Activated CD4-positive, alpha-beta T cell treated with anti-CD3 and anti-CD28 coated beads, Interleukin-2, Interleukin-6, amounts not matched to agents 100 ng/mL and 50 ng/mL, durations not matched to agents 16 hours and 8 hours (primary cell): ENCODE measurements at regions not wholly inside any gene's neighbourhood (a gene's known extent, or its start where the extent isn't known, plus 50 kb on each side); places are given as distances from the start of the nearest gene placed in this dataset.
A peak's percentile ranks its signal among the peaks of the same experiment; 100 is the strongest.

Experiments used
- DNase-seq: peaks from one replicate; pipeline ENCODE4 v3.0.0-alpha.2; 2020

DNA sequence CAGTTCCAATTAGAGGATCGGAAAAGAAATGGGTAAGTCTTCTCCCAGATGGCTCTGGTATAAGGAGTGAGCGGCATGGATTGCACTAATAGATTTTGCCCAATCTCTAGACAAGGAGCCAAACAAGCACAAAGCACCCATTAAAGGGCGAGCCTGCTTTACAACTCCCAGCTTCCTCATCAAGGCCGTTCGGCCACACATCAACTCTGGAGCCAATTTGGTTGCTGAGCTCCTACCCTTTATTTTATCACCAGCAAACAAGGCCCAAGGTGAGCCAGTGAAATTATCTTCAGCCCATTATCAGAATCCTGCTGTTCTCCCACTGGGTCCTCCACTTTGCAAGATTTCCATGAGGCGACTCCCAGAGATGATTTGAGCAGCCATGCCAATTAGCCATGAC is 292.2 kb upstream of the NPVF start:
- DNase-seq: no peak

GRCh38 chr7:25521236-25521635 is 292.9 kb upstream of the NPVF start:
- DNase-seq: no peak

- DNase-seq: peak; percentile 10
Observed at GRCh38 chr7:25522727-25523126, 294.4 kb upstream of the NPVF start.

- DNase-seq: no peak
Observed at GRCh38 chr7:25527665-25528170, 299.4 kb upstream of the NPVF start.

GRCh38 chr7:25529320-25529719 is 301.0 kb upstream of the NPVF start:
- no peak for DNase-seq

- DNase-seq: no peak
Observed at GRCh38 chr7:25536851-25537250, 308.6 kb upstream of the NPVF start.

GRCh38 chr7:25537662-25538375 is 309.5 kb upstream of the NPVF start:
- DNase-seq: no peak

- no peak for DNase-seq
Observed at GRCh38 chr7:25541094-25541821, 313.0 kb upstream of the NPVF start.

DNA sequence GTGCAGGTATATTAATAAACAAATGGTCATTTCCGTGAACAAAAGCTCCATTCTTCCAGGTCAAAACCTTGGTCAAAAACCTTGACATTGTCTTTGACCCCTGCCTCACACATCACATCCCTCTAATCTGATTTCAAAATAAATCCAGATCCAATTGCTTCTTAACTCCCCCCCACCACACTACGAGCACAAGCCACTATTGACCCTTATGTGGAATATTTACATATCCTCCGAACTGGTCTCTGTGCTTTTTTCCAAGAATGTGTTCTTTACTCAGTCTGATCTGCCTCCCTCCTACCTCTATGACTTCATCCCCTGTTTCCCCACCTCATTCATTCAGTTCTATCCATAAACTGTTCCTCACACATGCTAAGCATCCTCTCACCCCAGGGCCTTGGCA is 313.6 kb upstream of the NPVF start:
- no peak for DNase-seq

- DNase-seq: no peak
Observed at GRCh38 chr7:25543210-25543609, 314.9 kb upstream of the NPVF start.

- no peak for DNase-seq
Observed at GRCh38 chr7:25543798-25544197, 315.5 kb upstream of the NPVF start.

DNA sequence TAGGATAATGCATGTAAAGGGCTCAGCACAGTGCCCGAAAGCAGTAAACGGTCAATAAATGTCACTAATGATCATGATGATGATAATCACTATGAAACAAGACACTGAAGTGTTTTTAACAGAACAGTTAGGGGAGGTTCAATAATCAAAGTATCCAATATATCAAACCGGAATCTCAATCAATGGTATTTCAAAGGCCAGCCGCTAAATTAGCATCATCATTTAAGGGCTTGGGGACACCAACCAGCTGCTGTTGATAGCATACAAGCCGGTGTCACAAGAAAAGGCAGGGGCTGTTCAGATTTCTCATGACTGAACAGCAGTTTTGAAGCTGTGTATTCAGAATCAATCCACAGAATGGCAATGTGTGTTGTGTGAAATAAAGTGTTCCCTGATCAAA is 316.0 kb upstream of the NPVF start:
- DNase-seq: no peak

- no peak for DNase-seq
Observed at GRCh38 chr7:25545124-25546008, 317.1 kb upstream of the NPVF start.

DNA sequence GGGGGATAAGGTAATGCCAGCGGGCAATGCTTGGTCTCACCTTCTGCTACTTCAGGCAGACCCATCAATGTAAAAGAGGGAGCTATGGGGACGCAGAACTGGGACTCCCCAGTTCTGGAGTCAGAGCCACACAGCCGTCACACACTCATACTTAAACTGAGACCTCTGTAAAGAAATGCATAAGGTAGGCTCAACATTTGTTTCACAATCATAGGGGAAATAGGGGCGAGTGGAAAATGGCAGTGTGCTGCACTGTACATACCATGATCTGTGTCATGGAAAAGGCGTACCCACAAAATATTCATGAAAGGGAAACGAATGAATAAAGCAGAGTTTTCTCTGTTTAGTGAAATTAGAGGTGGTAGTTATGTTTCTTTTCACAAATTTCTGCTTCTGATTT is 318.0 kb upstream of the NPVF start:
- no peak for DNase-seq

DNA sequence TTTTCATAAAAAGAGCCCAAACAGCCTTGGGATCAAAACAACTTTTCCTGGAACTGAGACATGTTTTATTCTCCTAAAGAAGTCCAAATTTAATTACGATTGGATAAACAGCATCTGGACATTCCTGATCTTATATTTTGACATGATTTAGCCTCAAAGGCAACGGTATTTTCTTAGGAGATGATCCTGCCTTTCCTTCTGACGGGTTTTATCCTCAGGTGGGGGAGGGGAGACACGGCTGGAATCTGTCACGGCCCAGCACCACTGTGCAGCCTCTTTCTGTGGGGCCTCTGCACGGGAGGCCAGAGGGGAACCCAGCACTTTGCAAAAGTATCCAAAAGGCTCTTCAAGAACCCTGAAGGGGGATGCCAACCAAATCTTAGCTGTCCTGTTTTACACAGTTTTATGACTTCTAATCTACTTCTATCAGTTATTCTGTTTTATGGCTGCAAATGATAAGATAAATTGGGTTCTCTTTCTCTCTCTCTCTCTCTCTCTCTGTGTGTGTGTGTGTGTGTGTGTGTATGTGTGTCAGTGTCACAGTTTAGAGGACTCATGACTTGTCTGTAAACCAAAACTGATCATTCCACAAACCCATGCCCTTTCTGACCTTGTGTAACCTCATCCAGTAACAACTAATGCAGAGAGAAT is 321.1 kb upstream of the NPVF start:
- DNase-seq: no peak

DNA sequence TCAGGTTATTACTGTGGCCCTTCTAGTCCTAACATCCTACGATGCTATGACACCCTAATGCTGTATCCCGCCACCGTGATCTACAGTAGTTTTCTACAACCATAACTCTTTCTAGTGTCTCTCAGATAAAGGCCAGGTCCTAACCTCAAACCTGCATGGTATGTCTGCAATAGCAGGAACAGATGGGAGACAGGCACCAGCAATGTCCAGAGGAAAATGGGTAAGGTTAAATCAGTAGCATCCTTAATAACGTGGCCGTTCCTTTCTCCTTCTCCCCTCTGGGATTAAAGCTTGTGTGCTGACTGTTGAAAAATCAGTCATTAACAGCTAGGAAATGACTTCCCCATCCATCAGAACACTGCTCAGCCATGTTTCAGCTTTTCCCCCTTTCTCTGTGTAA is 321.9 kb upstream of the NPVF start:
- no peak for DNase-seq

DNA sequence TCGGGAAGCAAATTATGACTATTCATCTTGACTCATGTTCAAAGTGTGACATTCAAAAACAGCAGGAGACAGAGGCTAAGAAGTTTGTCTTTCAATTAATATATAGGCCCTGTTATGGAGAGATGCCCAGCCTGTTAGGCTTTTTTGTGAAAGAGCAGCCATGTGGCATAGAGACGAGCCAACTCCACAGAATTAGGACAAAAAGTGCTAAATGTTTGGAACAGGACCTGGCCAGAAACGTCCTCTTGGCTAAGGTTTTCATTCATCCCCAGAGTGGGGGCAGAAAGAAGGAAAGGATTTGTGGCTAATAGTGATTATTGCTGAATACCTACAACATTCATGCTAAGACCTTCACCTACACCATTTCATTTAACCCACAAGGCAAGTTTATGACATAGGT is 324.7 kb upstream of the NPVF start:
- no peak for DNase-seq

DNA sequence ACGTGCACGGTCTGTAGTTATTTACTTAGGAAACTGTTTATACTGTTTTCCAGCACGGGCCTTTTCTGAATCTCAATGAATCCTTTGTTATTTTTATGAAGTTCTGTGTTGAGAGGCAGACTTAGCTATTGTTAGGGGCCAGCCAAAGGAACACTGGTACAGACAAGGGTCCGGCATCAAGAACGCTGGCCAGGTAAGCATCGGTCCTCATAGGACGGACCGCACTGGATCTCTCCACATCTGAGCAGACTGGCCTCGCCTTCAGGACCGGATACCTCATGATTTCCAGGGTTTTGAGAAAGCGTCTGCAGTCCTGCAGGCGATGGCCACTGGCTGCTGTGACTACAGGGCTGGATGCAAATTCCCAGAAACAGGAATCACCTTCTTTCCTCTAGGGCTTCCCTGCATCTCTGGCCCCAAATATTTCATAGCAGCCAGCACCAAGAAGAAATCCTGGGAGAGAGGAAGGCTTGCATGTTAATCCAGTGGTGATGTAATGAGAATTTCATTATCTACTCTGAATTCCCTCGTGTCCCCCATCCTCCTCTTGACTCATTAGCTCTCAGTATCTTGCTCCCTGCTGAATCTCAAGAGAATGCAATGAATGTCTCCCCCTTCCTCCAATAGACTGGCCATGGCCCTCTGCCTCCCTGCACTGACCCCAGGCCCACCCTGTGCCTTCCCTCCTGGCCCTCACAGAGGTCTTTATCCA is 325.4 kb upstream of the NPVF start:
- no peak for DNase-seq

DNA sequence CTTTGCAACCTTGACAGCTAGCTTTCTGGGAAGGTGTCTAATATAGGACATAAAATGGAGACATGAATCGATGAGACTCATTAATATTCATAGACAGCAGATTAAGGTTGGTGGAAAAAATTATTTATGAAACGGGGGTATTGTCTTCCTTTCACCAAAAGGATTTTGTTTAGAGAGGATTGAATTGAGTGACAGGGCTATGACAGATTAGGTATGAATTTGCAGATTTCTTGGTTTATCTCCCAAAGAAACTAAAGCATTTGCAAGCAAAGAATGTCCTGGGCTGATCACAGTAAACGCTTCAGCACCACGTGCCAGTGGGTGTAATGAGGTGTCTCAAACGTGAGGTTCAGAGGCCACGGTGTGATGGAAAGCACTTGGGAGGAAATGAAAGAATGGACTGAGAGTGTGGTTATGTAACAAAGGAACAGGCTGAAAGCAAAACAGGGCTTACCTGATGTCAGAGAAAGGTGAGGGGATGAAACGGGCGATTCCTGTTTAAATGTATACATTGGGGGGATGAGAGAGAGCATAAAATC is 329.2 kb upstream of the NPVF start:
- no peak for DNase-seq

DNA sequence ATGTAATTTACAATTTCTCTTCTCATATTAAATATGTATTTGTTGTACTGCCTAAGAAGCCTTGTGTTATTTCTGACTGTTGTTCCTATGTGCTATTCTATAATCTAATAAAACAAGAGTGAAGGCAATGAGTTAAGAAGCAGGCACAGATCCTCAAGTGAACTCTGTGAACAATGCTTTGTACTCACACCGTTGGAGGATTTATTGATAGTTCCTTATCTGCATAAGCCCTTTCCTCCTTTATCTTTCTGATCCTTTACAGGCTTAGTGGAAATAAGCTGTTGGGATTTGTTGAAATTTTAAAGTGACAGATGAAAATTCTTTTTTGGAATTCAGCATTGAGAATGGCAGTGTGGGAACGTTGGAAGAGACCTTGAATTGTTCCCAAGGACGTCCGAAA is 329.6 kb upstream of the NPVF start:
- DNase-seq: no peak

DNA sequence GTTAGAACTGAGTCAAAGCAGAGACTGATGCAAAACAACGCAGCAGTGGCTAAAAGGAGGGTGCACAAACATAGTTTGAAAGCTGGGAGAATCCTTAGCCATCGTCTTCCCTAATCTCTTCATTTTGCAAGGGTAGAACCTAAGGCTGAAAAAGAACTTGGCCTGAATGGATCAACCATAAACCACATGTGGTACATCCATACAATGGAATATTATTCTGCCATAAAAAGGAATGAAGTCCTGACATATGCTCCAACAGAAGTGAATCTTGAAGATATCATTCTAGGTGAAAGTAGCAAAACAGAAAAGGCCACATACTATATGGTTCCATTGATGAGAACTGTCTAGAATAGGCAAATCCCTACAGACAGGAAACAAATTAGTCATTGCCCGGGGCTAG is 330.3 kb upstream of the NPVF start:
- no peak for DNase-seq
